ENCODE measurements at regions not wholly inside any gene's neighbourhood (a gene's known extent, or its start where the extent isn't known, plus 50 kb on each side); places are given as distances from the start of the nearest gene placed in this dataset.

GRCh38 chr5:106121972-106122605, 1548.6 kb downstream of the EFNA5 start:
- TF ChIP-seq, protein P1, sequence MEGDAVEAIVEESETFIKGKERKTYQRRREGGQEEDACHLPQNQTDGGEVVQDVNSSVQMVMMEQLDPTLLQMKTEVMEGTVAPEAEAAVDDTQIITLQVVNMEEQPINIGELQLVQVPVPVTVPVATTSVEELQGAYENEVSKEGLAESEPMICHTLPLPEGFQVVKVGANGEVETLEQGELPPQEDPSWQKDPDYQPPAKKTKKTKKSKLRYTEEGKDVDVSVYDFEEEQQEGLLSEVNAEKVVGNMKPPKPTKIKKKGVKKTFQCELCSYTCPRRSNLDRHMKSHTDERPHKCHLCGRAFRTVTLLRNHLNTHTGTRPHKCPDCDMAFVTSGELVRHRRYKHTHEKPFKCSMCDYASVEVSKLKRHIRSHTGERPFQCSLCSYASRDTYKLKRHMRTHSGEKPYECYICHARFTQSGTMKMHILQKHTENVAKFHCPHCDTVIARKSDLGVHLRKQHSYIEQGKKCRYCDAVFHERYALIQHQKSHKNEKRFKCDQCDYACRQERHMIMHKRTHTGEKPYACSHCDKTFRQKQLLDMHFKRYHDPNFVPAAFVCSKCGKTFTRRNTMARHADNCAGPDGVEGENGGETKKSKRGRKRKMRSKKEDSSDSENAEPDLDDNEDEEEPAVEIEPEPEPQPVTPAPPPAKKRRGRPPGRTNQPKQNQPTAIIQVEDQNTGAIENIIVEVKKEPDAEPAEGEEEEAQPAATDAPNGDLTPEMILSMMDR (IDR thresholded peaks at IDR 0.05; ENCODE audit: unreplicated experiment): peak; percentile 91
- no peaks in the 10 kb centered on the region for H3K36me3 Mint-ChIP-seq (ENCODE audit: insufficient read depth, unreplicated experiment)
- no TSS peak for BruUV-seq (replicated peaks)
- H3K27me3 Mint-ChIP-seq (ENCODE audit: unreplicated experiment): no peaks in the 10 kb centered on the region
- H3K4me1 Mint-ChIP-seq (ENCODE audit: low read depth, unreplicated experiment): peaks cover 4% of the 10 kb centered on the region
- peak; percentile 41 for DNase-seq
- no peak overlapping the region for H3K27ac Mint-ChIP-seq (ENCODE audit: unreplicated experiment)
- H3K4me3 Mint-ChIP-seq (ENCODE audit: low read depth, unreplicated experiment): no peak overlapping the region
- peaks cover 2% of the 10 kb centered on the region for H3K9me3 Mint-ChIP-seq (ENCODE audit: low read depth, unreplicated experiment)
- CTCF ChIA-PET: no interaction called here
- intact Hi-C loops (cut with micrococcal nuclease; ENCODE audit: unreplicated experiment): loop anchor here (10.0 kb wide), 1 partner anchor 1553 kb away; the partner anchor contains the start of gene EFNA5

DNA sequence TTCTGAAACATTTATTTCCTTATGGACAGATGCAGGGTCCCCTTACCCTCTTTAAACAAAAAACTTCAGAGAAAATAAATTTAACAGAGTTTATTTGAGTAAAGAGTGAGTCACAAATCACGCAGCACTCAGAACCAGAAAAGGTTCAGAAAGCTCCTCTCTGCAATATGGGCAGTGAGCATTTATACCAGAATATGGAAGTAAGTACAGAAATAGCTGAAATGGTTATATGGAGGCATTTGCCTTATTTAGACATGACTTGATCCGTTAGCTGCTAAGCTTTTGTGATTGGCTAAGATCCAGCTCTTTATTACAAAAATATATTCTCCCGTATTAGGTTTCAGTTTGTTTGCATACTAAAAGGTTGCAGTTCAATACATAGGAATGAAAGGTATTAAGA, 1554.1 kb downstream of the EFNA5 start:
- TF ChIP-seq, protein P1 (IDR thresholded peaks at IDR 0.05; ENCODE audit: unreplicated experiment): no peak
- Mint-ChIP-seq H3K36me3 (ENCODE audit: insufficient read depth, unreplicated experiment) (no peaks in the 10 kb centered on the region), H3K9me3 (ENCODE audit: low read depth, unreplicated experiment) (peaks cover 11% of the 10 kb centered on the region), H3K27ac (ENCODE audit: unreplicated experiment) (no peak overlapping the region), H3K4me3 (ENCODE audit: low read depth, unreplicated experiment) (no peak overlapping the region), H3K27me3 (ENCODE audit: unreplicated experiment) (no peaks in the 10 kb centered on the region), H3K4me1 (ENCODE audit: low read depth, unreplicated experiment) (no peaks in the 10 kb centered on the region)
- CTCF ChIA-PET: no interaction called here
- intact Hi-C loops (cut with micrococcal nuclease; ENCODE audit: unreplicated experiment): no loop called here
- no TSS peak for BruUV-seq (replicated peaks)
- DNase-seq: no peak

- Mint-ChIP-seq H3K27ac (ENCODE audit: unreplicated experiment) (no peak overlapping the region), H3K4me1 (ENCODE audit: low read depth, unreplicated experiment) (no peaks in the 10 kb centered on the region), H3K27me3 (ENCODE audit: unreplicated experiment) (no peaks in the 10 kb centered on the region), H3K4me3 (ENCODE audit: low read depth, unreplicated experiment) (no peak overlapping the region), H3K9me3 (ENCODE audit: low read depth, unreplicated experiment) (peaks cover 11% of the 10 kb centered on the region), H3K36me3 (ENCODE audit: insufficient read depth, unreplicated experiment) (no peaks in the 10 kb centered on the region)
- intact Hi-C loops (cut with micrococcal nuclease; ENCODE audit: unreplicated experiment): no loop called here
- TF ChIP-seq, protein P1 (IDR thresholded peaks at IDR 0.05; ENCODE audit: unreplicated experiment): no peak
- DNase-seq: no peak
- BruUV-seq (replicated peaks): no TSS peak
- CTCF ChIA-PET: no interaction called here
These were observed 1556.8 kb downstream of the EFNA5 start for GRCh38 chr5:106113922-106114321.

GRCh38 chr5:106106384-106106783, 1564.4 kb downstream of the EFNA5 start:
- CTCF ChIA-PET: no interaction called here
- Mint-ChIP-seq H3K27me3 (ENCODE audit: unreplicated experiment) (no peaks in the 10 kb centered on the region), H3K36me3 (ENCODE audit: insufficient read depth, unreplicated experiment) (no peaks in the 10 kb centered on the region), H3K4me3 (ENCODE audit: low read depth, unreplicated experiment) (no peak overlapping the region), H3K4me1 (ENCODE audit: low read depth, unreplicated experiment) (no peaks in the 10 kb centered on the region), H3K9me3 (ENCODE audit: low read depth, unreplicated experiment) (no peaks in the 10 kb centered on the region), H3K27ac (ENCODE audit: unreplicated experiment) (no peak overlapping the region)
- no peak for DNase-seq
- TF ChIP-seq, protein P1 (IDR thresholded peaks at IDR 0.05; ENCODE audit: unreplicated experiment): no peak
- intact Hi-C loops (cut with micrococcal nuclease; ENCODE audit: unreplicated experiment): no loop called here
- no TSS peak for BruUV-seq (replicated peaks)

Measured in Calu3 (cell line).